OCI-M1 (cell line): ENCODE measurements at regions not wholly inside any gene's neighbourhood (a gene's known extent, or its start where the extent isn't known, plus 50 kb on each side); places are given as distances from the start of the nearest gene placed in this dataset.
"Not testable (repeated sequence)": the region's sequence is repeated elsewhere in the genome, so short reads cannot be mapped to it uniquely, and the experiment has no call there.

ENCODE experiments used
- DNase-seq: peaks from one replicate; lab custom pipeline; 2025; lab: John Stamatoyannopoulos, UW

- DNase-seq: peak; percentile 90
These were observed 62.0 kb upstream of the LMNTD1 start for GRCh38 chr12:25615119-25615518.

GRCh38 chr12:25616286-25616685 is 63.2 kb upstream of the LMNTD1 start:
- DNase-seq: no peak

GRCh38 chr12:25617991-25618390 is 64.9 kb upstream of the LMNTD1 start:
- no peak for DNase-seq

DNA sequence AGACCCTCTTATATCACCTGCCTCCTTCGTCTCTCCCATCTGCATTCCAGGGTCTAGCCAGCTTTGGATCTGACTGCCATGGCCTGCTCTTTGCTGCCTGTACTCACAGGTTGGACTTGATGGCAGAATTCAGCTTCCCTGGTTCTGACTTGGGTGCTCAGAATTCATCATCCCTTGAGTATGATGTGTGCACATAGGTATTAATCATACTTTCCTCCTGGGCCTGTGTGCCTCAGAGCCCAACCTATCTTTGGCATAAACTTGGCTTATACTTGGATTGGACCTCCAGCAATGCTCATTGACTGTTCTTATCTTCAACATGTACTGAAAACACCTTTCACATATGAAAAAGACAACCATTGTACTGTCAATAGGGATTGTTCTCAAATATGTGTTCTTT is 70.7 kb upstream of the LMNTD1 start:
- no peak for DNase-seq

DNA sequence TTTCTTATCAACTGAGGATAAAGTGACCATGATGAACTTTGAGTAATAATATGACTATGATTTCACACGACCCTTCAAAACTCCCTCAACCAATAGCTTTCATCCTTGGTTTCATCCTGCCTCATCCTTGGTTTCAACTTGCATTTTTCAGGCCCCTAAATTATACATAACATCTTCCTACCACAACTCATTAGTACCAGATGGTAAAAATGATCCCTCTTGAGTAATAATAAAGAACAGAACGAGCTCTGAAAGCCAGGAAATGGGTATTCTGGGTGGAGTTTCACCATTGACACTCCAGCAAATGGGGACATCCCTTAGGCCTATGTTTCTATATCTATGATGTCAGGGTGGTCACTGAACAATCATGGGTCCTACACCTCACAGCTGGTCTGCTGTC is 72.1 kb upstream of the LMNTD1 start:
- DNase-seq: no peak

DNA sequence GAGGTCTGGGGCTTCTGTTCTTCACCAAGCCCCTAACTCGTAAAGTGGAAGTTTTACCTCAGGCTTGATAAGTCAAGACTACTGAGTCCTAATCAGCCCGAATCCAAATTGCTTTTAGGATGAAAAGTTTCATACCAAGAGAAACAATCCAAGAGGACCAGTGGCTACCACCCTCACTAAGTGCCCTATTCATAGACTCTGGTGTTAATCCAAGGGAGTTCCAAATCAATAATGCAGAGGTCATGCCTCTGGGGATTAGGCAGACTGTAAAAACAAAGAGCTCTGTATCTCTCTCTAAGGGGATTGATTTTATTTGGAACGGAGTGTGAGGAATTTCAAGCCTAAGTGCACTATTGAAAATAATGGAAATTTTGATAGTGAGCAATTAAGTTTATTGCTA is 76.3 kb upstream of the LMNTD1 start:
- DNase-seq: peak; percentile 20

- peak; percentile 74 for DNase-seq
These were observed 77.8 kb upstream of the LMNTD1 start for GRCh38 chr12:25630735-25631515.

DNA sequence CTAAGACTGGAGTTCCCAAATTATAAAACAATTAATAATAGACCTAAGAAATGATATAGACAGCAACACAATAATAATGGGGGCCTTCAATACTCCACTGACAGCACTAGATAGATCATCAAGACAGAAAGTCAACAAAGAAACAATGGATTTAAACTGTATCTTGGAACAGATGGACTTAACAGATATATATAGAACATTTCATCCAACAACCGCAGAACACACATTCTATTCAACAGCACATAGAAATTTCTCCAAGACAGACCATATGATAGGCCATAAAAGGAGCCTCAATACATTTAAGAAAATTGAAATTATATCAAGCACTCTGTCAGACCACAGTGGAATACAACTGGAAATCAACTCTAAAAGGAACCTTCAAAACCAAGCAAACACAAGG is 80.1 kb upstream of the LMNTD1 start:
- not testable (repeated sequence) for DNase-seq

DNA sequence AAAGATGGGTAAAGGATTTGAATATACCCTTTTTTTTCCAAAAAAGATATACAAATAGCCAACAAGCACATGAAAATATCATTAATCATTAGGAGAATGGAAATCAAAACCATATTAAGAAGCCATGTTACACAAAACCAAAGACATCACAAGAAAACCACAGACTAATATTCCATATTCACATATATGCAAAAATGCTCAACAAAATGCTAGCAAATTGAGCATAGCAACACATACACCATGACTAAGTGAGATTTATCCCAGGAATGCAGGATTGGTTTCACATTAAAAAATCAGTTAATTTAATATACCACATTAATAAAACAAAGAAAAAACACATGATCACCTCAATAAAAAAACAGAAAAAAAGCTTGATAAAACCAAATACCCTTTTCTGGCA is 84.7 kb upstream of the LMNTD1 start:
- DNase-seq: no peak

DNA sequence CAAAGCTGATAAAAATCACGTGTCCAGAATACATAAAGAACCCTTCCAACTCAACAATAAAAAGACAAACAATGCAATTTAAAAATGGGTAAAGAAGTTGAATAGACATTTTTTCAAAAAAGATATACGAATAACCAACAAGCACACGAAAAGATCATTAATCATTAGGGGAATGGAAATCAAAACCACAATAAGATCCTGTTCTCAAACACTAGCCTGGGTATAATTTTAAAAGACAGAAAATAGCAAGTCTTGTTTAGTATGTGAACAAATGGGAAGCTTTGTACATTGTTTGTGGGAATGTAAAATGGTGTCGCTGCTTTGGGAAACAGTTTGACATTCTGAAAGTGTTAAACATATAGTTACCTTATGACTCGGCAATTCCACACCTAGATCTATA is 86.3 kb upstream of the LMNTD1 start:
- DNase-seq: no peak

GRCh38 chr12:25644979-25645378 is 91.9 kb upstream of the LMNTD1 start:
- DNase-seq: no peak

- no peak for DNase-seq
These were observed 92.3 kb upstream of the LMNTD1 start for GRCh38 chr12:25645427-25645826.

GRCh38 chr12:25651931-25652330 is 98.8 kb upstream of the LMNTD1 start:
- DNase-seq: no peak

DNA sequence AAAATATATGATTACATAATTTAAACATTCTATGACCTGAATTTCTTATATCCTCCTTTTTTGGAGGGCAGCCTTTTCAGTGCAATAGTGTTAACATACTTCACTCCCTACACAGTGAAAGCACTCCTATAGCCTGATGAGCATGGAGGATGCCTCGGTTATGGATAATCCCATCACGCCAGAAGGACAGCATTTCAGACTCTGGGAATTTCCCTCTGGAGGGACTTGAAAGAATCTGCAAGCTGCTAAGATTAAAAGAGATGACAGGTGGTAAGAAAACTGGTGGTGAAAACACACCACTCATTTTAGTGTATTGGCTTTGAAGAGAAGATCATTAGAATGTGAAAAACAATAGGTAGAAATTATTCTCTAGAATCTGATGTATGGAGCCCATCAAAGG is 99.3 kb upstream of the LMNTD1 start:
- DNase-seq: no peak

DNA sequence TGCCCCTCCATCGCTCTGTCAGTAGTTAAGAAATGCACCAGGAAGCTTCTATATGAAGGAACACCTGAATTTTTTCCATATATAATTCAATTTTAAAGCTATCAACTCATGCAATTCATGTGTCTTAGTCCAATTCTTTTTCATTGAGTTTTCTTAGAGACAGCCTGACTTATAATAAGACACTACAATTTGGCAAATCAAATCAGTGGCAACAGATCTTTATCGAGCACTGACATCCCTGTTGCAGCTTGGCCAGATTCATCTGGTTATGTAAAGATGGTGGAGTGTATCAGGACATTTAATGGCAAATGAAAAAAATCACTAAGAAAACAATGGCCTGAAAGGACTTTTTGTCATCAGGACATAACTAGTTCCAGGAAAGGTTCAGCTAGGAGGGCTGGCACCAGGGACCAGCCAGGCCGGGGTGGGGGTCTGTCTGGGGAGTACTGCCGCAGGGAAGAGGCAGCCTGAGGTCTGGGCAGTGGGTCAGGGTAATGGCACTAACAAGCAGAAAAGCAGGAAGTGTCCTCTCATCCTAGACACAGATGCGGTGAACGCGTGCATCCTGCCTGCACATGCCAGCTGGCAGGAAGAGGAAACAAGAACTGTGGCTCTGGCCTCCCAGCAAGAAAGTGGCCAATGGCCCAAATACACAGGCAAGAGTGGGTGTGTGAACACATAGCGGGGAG is 100.5 kb upstream of the LMNTD1 start:
- DNase-seq: no peak

DNA sequence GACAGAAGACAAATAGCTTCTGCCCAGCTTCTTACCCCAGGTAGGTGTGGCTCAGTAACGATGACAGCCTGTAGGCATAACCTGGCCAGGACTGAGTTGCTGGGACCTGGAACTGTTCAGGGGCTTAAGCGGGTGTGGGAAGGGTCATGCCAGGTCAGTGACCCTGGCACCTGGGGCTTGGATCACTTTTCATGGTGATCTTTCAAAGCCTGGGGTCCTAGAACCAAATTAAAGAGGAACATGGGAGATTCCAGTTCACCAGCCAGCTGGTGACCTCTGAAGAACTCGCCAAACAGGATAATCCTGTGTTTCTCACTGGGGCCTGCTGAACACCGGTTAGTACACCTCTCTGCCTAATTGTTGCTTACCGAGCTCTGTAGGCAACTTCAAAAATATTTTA is 102.6 kb upstream of the LMNTD1 start:
- no peak for DNase-seq

GRCh38 chr12:25659621-25660020 is 106.5 kb upstream of the LMNTD1 start:
- DNase-seq: no peak

DNA sequence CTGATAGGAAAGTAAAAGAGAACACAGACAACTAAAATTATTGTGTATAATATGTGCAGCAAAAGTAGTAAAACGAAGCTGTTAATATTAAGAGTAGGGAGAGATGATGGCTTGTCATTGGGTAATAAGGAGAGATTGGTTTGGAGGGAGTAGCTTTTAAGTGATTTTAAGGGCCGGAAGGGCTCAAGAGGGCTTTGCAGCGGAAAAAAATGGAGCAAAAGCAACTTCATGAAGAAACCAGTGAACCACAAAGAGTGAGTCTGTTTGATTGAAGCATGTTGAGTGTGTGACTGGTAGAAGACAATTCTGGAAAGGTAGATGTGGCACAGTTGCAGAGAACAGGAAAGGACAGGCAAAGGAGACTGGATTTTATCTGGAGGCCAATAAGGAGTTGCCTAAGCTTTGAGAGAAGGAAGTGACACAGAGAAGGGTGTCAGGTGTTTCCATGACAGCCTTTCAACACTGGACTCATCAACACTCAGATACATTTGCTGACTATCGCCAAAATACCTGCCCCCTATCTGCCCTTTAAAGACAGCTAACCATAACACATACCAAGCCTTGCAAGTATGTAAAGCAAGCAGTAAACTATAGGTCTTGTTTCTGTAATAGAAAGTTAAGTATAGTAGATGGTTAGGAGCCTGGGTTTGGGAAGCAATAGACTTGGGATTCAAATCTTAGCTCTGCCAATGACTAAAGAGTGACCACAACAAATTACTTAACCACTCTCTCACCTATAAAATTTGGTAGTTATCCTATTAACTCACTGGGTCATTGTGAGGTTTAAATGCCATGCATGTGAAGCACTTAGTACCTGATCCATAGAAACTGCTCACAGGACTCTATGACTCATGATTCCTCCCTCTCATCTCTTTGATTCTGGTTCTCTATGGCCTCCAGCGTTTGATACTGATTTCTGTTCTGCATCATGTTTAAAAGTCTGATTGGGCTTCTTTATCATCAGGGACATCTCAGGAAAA is 117.3 kb upstream of the LMNTD1 start:
- DNase-seq: no peak

DNA sequence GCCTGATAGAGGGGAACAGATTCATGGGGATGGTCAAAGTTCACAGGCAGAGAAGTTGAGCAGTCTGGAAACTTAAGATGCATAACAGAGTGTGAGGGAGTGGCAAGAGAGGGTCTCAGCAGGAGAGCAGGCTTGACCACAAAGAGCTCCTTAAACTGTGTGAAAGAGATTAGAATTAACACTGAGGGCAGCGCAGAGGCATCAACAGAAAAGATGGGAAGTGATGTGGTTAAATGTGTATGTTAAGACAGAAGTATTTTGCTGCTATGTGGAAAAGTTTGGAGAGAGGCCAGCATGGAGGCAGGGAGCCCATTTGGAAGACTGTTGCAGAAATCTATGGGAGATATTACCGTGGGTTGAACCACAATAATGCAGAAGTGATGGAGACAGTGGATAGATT is 122.7 kb upstream of the LMNTD1 start:
- DNase-seq: peak; percentile 56

- peak; percentile 29 for DNase-seq
These were observed 124.3 kb upstream of the LMNTD1 start for GRCh38 chr12:25677232-25677937.

GRCh38 chr12:25681580-25681979 is 128.5 kb upstream of the LMNTD1 start:
- DNase-seq: no peak

DNA sequence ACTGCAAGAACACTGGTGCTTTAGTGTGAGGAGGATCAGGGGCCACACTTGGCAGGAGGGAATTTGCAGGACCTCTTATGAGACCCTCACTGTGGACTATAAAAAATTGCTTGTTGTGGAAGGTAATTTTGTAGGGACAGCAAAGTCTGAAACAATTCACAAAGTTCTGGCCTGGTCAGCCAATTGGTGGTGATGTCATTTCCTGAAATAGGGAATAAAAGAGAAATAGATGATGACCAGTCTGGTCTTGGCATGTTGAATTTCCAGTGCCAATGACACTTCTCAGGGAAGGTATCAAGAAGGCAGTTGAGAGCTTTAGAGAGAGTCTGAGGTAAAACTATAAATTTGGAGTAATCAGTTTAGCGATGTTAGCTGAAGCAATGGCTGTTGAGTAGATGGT is 129.3 kb upstream of the LMNTD1 start:
- no peak for DNase-seq
